ENCODE measurements at regions not wholly inside any gene's neighbourhood (a gene's known extent, or its start where the extent isn't known, plus 50 kb on each side); places are given as distances from the start of the nearest gene placed in this dataset.

- peaks cover 10% of the 10 kb centered on the region for H3K4me1 ChIP-seq
- intact Hi-C loops (cut with DNase I) = no loop called here
- H3K4me3 ChIP-seq = no peak overlapping the region
- ATAC-seq (no peak), DNase-seq (no peak)
- H3K9me3 ChIP-seq = no peaks in the 10 kb centered on the region
- no peaks in the 10 kb centered on the region for H3K27me3 ChIP-seq (ENCODE audit: low read depth)
- no peaks in the 10 kb centered on the region for H3K36me3 ChIP-seq
- no peak overlapping the region for H3K27ac ChIP-seq
- no peak for TF ChIP-seq CTCF (IDR thresholded peaks at IDR 0.05)
Measured at GRCh38 chr4:152104901-152105357, 344.1 kb upstream of the GATB start.

DNA sequence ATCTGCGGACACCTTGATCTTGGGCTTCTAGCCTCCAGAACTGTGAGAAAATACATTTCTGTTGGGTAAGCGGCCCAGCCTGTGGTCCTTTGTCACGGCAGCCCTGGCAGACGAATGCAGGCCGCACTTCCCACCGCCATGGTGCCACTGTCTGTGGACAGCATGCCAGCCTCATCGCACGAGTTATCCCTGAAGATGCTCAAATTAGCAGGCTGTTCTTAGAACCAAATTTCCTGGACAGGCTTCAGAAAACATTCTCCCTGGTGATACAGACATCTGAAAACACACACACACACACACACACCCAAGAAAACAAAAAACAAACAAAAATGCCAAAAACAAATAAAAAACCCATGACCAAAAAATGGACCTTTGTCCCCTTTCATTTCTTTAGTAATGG is 343.5 kb upstream of the GATB start:
- H3K36me3 ChIP-seq = no peaks in the 10 kb centered on the region
- H3K4me1 ChIP-seq = peaks cover 10% of the 10 kb centered on the region
- no peaks in the 10 kb centered on the region for H3K9me3 ChIP-seq
- DNase-seq (no peak), ATAC-seq (no peak)
- intact Hi-C loops (cut with DNase I) = no loop called here
- H3K27me3 ChIP-seq (ENCODE audit: low read depth) = no peaks in the 10 kb centered on the region
- no peak for TF ChIP-seq CTCF (IDR thresholded peaks at IDR 0.05)
- H3K4me3 ChIP-seq = no peak overlapping the region
- no peak overlapping the region for H3K27ac ChIP-seq

- DNase-seq (no peak), ATAC-seq (no peak)
- Histone ChIP-seq H3K36me3 (no peaks in the 10 kb centered on the region), H3K9me3 (no peaks in the 10 kb centered on the region), H3K4me3 (no peak overlapping the region), H3K27ac (no peak overlapping the region), H3K4me1 (peaks cover 10% of the 10 kb centered on the region), H3K27me3 (ENCODE audit: low read depth) (no peaks in the 10 kb centered on the region)
- intact Hi-C loops (cut with DNase I) = no loop called here
- no peak for TF ChIP-seq CTCF (IDR thresholded peaks at IDR 0.05)
Measured at GRCh38 chr4:152103181-152103901, 342.5 kb upstream of the GATB start.

GRCh38 chr4:152102436-152103000 is 341.7 kb upstream of the GATB start:
- peaks cover 10% of the 10 kb centered on the region for H3K4me1 ChIP-seq
- no peaks in the 10 kb centered on the region for H3K9me3 ChIP-seq
- intact Hi-C loops (cut with DNase I) = no loop called here
- H3K27me3 ChIP-seq (ENCODE audit: low read depth) = no peaks in the 10 kb centered on the region
- DNase-seq = no peak
- H3K27ac ChIP-seq = no peak overlapping the region
- no peaks in the 10 kb centered on the region for H3K36me3 ChIP-seq
- TF ChIP-seq CTCF (IDR thresholded peaks at IDR 0.05) = no peak
- no peak overlapping the region for H3K4me3 ChIP-seq
- ATAC-seq = no peak

GRCh38 chr4:152101556-152102435 is 341.0 kb upstream of the GATB start:
- H3K9me3 ChIP-seq = no peaks in the 10 kb centered on the region
- H3K27me3 ChIP-seq (ENCODE audit: low read depth) = no peaks in the 10 kb centered on the region
- peaks cover 10% of the 10 kb centered on the region for H3K4me1 ChIP-seq
- ATAC-seq = no peak
- intact Hi-C loops (cut with DNase I) = no loop called here
- no peaks in the 10 kb centered on the region for H3K36me3 ChIP-seq
- no peak for DNase-seq
- no peak overlapping the region for H3K27ac ChIP-seq
- TF ChIP-seq CTCF (IDR thresholded peaks at IDR 0.05) = no peak
- no peak overlapping the region for H3K4me3 ChIP-seq
